ENCODE measurements at regions not wholly inside any gene's neighbourhood (a gene's known extent, or its start where the extent isn't known, plus 50 kb on each side); places are given as distances from the start of the nearest gene placed in this dataset.

DNA sequence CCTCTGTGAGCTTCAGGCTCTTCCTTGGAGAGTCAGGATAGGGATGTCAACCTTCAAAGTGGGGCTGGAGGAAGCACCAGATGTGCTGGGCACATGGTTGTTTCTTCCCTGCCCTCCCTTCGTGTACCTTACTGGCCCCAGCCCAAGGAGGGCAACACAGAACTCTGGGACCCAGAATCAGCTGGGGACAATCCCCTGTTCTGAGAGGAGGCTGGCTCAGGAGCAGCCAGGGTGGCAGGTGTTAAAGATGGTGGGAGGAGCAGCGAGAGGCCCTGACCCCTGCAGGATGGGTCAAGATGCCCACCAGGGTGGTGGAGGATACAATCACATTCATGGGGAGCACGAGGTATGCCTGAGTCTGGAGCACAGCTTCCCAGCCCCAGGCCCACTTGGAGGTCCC, 300.4 kb downstream of the ABCC12 start:
- TF ChIP-seq, protein P1, sequence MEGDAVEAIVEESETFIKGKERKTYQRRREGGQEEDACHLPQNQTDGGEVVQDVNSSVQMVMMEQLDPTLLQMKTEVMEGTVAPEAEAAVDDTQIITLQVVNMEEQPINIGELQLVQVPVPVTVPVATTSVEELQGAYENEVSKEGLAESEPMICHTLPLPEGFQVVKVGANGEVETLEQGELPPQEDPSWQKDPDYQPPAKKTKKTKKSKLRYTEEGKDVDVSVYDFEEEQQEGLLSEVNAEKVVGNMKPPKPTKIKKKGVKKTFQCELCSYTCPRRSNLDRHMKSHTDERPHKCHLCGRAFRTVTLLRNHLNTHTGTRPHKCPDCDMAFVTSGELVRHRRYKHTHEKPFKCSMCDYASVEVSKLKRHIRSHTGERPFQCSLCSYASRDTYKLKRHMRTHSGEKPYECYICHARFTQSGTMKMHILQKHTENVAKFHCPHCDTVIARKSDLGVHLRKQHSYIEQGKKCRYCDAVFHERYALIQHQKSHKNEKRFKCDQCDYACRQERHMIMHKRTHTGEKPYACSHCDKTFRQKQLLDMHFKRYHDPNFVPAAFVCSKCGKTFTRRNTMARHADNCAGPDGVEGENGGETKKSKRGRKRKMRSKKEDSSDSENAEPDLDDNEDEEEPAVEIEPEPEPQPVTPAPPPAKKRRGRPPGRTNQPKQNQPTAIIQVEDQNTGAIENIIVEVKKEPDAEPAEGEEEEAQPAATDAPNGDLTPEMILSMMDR (IDR thresholded peaks at IDR 0.05; ENCODE audit: low read depth, low read length, missing control alignments) = no peak
- Histone ChIP-seq H3K36me3 (replicated peaks) (no peaks in the 10 kb centered on the region), H3K4me3 (ENCODE audit: low read depth, low read length) (no peak overlapping the region), H3K27ac (no peak overlapping the region), H3K27me3 (replicated peaks) (no peaks in the 10 kb centered on the region)
- in situ Hi-C loops (cut with HindIII; ENCODE audit: low pct_ligation_motif_present, low sequenced_read_pairs) = no loop called here
- DNase-seq = no peak

GRCh38 chr16:47854737-47855136, 301.1 kb downstream of the ABCC12 start:
- Histone ChIP-seq H3K27ac (no peak overlapping the region), H3K36me3 (replicated peaks) (no peaks in the 10 kb centered on the region), H3K27me3 (replicated peaks) (no peaks in the 10 kb centered on the region), H3K4me3 (ENCODE audit: low read depth, low read length) (no peak overlapping the region)
- in situ Hi-C loops (cut with HindIII; ENCODE audit: low pct_ligation_motif_present, low sequenced_read_pairs) = no loop called here
- TF ChIP-seq, protein P1 (IDR thresholded peaks at IDR 0.05; ENCODE audit: low read depth, low read length, missing control alignments) = no peak
- DNase-seq = no peak

GRCh38 chr16:47852991-47853390, 302.8 kb downstream of the ABCC12 start:
- DNase-seq = no peak
- no peaks in the 10 kb centered on the region for H3K27me3 ChIP-seq (replicated peaks)
- TF ChIP-seq, protein P1 (IDR thresholded peaks at IDR 0.05; ENCODE audit: low read depth, low read length, missing control alignments) = no peak
- in situ Hi-C loops (cut with HindIII; ENCODE audit: low pct_ligation_motif_present, low sequenced_read_pairs) = no loop called here
- H3K36me3 ChIP-seq (replicated peaks) = no peaks in the 10 kb centered on the region
- H3K27ac ChIP-seq = no peak overlapping the region
- no peak overlapping the region for H3K4me3 ChIP-seq (ENCODE audit: low read depth, low read length)

DNA sequence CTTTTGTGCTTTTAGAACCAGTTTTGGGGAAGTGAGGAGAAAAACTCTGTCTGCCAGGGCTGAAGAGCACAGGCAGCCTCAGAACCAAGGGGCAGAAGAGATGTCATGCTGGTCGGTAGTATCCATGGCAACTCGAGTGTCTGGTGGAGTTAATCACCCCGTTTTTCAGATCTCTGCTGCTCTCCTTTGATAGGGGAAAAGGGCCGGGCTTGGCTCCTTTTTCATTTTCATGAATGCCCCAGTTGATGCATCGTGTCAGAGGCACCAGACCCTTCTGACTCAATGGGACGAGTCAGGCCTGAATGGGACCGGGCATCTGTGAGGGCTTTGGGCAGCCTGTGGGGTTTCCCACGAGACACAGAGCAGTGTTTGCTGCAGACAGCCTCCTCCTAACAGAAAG, 304.6 kb downstream of the ABCC12 start:
- no peaks in the 10 kb centered on the region for H3K27me3 ChIP-seq (replicated peaks)
- in situ Hi-C loops (cut with HindIII; ENCODE audit: low pct_ligation_motif_present, low sequenced_read_pairs) = no loop called here
- no peak overlapping the region for H3K27ac ChIP-seq
- no peak for DNase-seq
- no peak overlapping the region for H3K4me3 ChIP-seq (ENCODE audit: low read depth, low read length)
- TF ChIP-seq, protein P1 (IDR thresholded peaks at IDR 0.05; ENCODE audit: low read depth, low read length, missing control alignments) = no peak
- H3K36me3 ChIP-seq (replicated peaks) = no peaks in the 10 kb centered on the region

GRCh38 chr16:47849736-47850135, 306.1 kb downstream of the ABCC12 start:
- no peaks in the 10 kb centered on the region for H3K27me3 ChIP-seq (replicated peaks)
- in situ Hi-C loops (cut with HindIII; ENCODE audit: low pct_ligation_motif_present, low sequenced_read_pairs) = no loop called here
- no peaks in the 10 kb centered on the region for H3K36me3 ChIP-seq (replicated peaks)
- DNase-seq = no peak
- TF ChIP-seq, protein P1 (IDR thresholded peaks at IDR 0.05; ENCODE audit: low read depth, low read length, missing control alignments) = no peak
- no peak overlapping the region for H3K27ac ChIP-seq
- H3K4me3 ChIP-seq (ENCODE audit: low read depth, low read length) = no peak overlapping the region

- H3K27ac ChIP-seq = no peak overlapping the region
- DNase-seq = peak; percentile 38
- H3K27me3 ChIP-seq (replicated peaks) = no peaks in the 10 kb centered on the region
- in situ Hi-C loops (cut with HindIII; ENCODE audit: low pct_ligation_motif_present, low sequenced_read_pairs) = no loop called here
- no peaks in the 10 kb centered on the region for H3K36me3 ChIP-seq (replicated peaks)
- no peak overlapping the region for H3K4me3 ChIP-seq (ENCODE audit: low read depth, low read length)
- TF ChIP-seq, protein P1 (IDR thresholded peaks at IDR 0.05; ENCODE audit: low read depth, low read length, missing control alignments) = no peak
Observed at GRCh38 chr16:47848421-47849109, 307.2 kb downstream of the ABCC12 start.
